ENCODE measurements at regions not wholly inside any gene's neighbourhood (a gene's known extent, or its start where the extent isn't known, plus 50 kb on each side); places are given as distances from the start of the nearest gene placed in this dataset.
"Not testable (repeated sequence)": the region's sequence is repeated elsewhere in the genome, so short reads cannot be mapped to it uniquely, and the experiment has no call there.

DNA sequence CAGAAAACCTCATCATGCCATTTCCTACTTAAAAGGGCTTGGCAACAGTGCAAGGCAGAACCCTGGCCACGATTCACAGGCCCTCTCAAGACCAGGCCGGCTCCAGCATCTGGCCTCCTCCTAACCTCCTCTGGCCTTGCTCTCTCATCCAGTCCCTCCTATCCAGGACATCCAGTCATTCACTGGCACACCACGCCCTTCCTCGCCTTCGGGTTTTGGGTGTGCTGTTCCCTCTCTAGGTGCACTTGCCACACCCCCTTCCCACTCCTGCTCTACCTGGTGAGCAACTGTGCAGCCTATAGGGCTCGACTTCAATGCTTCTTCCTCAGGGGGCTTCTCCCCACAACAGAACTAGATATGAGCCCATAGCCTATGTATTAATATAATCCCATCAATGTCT lies 317.1 kb downstream of the ARRDC4 start:
- no peak for DNase-seq (ENCODE audit: low spot score)

DNA sequence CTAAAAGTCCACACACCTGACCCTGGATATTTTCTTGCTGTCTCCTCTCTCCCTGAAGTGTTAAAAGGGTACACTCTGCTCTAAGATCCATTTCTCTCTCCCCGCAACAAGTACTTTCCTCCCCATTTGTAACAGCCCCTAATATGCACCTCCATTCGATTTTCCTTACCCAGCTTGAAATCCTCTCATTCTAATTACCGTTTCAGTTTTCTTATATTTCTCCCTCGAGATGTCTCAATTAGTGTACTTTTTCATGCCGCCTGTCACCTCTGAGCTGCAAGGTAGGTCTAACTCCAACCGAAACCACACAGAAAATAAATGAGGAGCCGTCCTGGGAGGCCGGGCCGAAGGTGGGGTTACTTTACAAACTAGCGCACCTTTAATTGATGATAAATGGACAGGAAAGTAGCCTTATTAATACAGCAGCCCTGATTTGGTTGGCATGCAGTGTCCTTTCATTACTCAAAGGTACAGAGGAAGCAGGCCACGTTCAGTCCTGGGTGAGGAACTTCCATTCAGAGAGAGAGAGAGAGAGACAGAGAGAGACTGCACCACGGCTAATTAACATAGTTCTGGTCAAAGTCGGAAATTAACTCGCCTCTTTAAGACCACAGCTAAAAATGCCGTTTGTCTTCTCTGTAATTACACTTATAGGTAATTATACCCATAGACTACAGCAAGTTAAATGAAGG lies 319.9 kb downstream of the ARRDC4 start:
- no peak for DNase-seq (ENCODE audit: low spot score)

DNA sequence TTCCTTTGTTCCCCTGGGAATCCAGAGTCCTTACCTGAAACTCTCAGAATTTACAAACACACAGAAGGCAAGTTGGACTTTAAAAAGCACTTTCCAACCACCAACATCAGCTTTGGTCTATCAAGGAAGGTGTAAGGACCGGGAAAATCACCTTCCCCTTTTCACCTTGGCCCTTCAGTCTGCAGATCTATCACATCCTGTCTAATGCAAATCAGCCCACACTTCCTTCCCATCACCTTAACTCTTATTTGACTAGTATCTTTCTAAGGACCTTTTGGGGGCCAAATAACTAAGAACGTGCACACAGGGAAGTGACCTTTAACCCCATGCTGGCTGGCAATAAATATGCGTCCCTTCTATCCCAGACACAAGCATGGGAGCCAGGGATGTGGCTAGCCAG lies 320.6 kb downstream of the ARRDC4 start:
- DNase-seq (ENCODE audit: low spot score): no peak

DNA sequence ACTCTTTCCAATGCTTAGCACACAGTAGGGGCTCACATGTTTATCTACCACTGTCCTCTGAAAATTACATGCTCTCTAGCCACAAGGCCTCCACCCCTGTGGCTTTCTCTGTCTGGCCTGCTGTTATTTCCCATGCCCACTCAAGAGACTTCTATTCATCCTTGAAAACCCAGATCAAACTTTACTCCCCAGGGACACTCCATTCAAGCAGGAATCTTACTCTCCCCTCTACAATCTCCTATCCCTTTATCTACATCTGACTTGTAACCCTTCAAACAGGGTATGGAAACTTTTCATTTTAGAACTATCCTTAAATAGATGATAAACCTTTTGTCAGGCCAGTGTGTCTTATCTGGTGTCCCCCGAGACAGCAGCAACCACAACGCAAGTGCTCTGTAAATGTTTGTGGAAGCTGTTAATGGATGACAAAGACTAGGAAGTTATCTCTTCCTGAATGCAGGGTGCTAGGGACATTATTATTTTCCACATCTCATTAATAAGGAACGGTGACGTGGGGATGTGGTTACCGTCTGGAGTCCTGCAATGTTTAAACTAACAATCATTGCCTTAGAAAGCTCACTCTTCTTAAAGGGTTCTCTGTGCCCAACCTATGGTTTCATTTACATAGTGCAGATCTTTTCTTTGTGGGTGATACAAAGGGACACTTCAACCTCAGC lies 322.3 kb downstream of the ARRDC4 start:
- no peak for DNase-seq (ENCODE audit: low spot score)

DNA sequence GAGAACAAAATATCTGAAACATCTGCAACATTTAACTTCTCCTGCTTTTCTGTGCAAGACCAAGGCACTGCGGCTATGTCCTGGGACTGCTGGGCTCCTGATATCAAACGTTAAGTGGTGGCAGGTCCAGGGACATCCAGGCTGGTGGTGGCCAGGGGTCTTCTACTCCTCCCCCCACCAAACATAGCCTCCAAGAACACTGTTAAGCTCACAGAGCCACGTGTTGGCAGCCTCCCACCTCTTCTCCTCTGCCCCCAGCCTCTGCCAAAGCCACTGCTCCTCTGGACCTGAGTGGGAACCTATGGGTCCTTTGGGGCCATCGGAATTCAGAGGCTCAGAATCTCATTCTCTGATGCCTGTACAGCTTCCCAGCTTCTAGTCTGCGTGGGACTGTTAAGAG lies 325.7 kb downstream of the ARRDC4 start:
- no peak for DNase-seq (ENCODE audit: low spot score)

DNA sequence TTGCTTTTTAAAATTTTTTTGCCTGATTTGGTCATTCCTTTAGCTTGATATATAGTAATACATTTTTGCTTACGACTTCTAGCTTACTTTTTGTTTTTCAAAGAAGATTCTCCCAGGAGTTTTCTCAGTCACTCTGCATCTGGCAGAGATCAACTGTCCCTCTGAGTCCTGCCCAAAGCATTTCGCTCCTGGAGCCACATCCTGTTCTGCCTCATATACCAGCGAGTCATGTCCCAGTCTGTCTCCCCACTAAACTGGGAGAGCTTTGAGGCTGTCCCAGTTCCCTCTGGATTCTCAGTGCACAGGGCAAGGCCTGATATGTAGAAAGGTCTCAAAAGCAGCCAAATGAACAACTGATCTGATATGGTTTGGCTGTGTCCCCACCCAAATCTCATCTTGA lies 326.3 kb downstream of the ARRDC4 start:
- DNase-seq (ENCODE audit: low spot score): no peak

DNA sequence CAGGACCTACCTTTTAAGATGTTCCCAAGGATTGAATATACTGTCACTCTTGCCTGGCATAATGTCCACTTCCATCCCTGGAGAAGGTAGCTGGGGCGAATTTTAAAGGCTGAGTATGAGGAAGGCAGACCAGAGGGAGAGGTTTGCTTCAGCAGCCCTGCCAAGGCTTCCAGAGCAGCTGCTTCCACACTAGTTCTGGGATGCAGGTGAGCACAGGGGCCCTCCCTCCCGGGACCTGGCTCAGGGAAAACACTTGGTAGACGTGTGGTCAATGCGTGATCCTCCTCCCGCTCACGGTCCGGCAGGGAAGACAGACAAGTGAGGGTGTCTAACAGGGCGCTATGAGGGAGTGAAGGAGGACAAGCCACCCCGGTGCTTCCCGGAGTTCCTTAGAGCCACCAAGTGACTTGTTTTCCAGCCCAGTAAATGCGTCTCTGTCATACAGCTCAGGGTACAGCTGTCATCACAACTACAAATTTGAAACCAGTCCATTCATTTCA lies 327.6 kb downstream of the ARRDC4 start:
- no peak for DNase-seq (ENCODE audit: low spot score)

DNA sequence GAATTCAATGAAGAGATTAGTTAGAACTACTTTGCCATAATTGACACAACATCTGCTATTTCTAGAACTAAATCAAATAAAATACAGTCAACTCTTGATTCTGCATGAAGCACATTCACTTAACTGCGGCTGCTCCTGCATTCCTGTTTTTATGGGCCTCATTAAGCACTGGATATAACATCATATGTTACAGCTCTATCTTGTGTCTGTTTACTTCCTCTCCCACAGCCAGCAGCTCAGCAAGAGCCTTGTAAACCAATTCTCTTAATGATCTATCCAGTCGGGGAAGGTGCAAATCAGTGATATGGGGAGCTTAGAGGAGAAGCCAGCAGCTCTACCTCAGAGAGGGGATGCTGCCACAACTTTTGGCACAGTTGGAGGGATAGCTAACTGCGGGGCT lies 329.2 kb downstream of the ARRDC4 start:
- no peak for DNase-seq (ENCODE audit: low spot score)

DNA sequence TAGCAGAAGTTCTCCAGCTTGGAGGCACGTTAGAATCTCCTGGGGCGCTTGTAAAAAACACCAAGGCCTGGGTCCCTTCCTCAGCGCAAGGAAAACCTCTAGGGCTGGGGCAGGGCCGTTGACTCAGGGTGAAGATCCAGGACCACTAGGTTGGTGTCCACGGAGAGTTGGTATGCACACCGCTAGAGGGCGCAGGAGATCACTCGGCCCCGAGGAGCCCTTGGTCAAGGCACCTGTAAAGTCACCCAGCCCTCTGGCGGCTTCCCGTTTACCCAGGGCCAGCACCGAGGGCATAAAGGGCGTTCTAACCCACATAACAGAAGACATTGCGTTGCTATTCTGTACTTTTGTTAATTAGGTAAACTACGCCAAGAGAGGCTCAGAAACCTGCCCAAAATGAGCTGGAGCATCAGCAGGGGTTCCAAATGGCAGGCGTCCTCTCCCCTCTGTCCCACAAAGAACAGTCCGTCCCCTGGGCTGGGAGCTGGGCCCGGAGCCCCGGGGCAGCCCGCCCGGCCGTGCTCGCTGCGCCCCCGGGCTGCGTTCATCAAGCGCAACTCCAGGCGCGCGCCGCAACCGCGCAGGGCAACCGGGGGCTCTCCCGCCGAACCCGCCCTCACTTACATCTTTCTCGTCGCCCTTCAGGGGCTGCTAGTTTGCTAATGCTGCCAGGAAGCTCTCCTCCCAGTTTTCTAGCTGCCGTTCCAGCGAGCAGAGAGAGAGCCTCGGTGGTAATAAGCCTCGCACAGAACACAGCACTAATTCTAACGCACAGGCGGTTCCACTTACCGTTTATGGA lies 332.1 kb downstream of the ARRDC4 start:
- DNase-seq (ENCODE audit: low spot score): no peak

DNA sequence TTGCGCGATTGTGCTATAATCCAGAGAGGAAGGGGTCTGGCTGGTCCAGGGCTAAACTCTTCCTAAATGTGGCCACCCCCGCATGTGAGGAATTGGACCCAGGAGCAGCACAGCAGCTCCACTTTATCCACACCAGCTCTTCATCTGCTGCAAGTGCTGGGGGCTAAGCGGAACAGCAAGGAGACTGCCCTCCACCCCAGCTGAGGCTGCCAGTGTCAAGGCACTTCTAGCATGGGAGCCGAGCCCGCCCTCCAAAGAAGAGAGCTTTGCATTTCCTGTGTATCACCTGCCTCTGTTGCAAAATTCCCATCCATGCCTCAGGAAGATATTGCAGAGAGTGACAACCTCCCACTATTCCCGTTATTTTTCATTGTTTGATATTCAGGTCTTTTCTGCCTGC lies 333.6 kb downstream of the ARRDC4 start:
- no peak for DNase-seq (ENCODE audit: low spot score)

DNA sequence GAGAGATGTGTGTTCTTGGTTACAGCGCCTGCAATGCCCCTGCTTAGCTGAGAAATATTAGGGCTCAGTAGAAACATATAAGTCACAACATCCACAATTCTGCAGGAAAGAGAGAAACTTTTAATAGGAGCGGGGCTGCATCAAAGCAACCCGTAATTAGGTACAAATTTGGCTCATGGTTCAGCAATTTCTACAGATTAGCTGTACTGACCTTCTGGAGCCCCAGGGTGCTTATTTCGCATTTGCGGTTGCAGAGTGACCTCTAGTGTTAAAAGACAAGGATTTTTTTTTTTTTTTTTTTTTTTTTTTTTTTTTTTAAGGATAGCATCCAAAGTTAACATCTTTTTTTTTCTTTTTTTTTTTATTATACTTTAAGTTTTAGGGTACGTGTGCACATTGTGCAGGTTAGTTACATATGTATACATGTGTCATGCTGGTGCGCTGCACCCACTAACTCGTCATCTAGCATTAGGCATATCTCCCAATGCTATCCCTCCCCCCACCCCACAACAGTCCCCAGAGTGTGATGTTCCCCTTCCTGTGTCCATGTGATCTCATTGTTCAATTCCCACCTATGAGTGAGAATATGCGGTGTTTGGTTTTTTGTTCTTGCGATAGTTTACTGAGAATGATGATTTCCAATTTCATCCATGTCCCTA lies 334.7 kb downstream of the ARRDC4 start:
- not testable (repeated sequence) for DNase-seq (ENCODE audit: low spot score)

DNA sequence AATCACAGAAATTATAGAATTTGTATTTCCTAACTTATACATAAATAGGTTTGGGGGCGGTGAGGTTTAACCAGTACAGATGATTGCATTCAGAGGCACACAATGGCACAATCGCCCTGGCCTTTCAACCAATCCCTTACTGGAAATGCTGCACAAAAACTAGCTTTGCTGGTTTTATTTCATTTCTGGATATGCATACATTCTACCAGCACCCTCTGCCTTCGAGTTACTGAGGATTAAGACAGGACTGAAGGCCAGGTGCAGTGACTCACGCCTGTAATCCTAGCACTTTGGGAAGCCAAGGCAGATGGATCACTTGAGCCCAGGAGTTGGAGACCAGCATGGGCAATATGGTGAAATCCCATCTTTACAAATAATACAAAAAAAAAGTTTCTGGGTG lies 336.1 kb downstream of the ARRDC4 start:
- DNase-seq (ENCODE audit: low spot score): no peak

DNA sequence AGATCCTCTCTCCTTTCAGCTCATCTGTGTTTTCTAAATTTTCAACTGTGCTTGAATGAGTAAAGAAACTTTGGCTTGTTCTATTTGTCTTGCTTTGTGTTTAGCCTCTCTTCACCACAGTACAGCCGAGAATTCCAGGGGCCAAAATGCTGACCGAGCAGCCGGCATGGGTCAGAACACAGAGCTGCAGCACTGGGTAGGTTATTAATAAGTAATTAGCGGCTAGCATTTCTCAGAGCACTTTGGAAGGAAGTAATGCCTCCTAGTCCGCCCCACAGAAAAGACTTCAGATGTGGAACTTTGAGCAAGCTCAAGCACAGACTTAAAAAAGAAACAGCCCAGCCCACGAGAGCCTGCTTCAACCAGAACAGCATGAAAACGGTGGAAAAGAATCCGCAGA lies 343.9 kb downstream of the ARRDC4 start:
- no peak for DNase-seq (ENCODE audit: low spot score)

DNA sequence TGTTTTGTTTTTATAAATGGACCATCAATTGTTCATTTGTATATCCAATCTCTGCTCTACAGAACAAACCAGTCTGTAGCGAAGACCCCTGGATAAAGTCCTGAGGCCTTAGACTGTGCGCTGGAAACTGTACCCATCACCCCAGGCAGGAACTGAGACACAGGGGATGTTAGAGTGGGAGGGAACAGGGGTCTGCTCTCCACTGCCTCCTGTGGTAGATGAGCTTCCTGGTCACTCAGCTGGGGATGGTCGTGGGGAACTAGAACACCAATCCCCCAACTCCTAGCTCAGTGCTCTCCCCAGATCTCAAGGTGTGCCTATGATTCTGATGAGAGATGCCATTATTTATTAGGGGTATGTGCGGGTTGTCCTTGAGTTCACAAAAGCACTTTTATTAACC lies 340.2 kb upstream of the IGF1R start:
- DNase-seq (ENCODE audit: low spot score): no peak

DNA sequence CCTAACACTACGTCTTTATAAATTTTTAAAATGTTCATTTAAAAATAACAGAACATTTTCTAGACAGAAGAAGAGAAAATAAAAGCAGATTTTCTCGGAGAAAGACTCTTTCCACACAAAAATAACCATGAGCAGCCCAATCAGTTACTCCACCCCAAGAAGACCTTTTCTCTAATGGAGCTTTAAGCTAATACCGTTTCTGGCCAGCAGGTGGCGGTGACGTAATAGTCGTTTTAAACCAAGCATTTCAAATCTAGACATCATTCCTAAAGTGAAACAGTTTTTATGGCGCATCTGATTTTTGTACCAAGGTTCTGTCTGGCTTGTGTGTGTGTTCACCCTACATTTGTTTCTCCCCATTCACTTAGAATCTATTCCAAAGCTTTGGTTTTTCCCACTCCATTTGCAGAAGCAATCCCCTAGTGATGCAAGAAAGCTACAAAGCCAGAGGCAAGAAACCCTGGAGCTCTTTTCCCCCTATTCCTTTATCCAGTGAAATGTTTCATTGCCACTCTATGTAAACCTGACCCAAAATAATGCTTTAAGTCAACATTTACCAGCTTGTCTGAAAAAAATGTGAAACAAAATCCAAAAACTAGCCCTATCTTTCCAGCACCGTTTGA lies 336.7 kb upstream of the IGF1R start:
- peak; percentile 62 for DNase-seq (ENCODE audit: low spot score)

DNA sequence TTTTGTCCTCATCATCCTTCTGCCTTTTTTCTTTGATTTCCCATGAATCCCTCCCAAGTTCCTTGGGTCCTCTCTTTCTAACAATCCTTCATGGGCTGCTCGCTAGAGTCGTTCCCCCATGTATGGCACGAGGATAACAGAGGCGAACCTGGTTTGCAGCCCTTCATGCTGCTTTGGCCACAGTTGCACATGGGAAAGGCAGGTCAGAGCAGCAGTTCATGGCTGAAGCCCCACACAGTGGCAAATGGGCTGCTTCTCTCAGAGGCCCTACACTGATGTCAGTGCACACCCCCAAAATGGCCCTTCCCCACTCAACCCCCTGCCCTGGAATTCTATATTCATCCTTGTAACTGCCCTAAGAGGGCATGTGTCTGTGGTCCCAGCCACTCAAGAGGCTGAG lies 335.4 kb upstream of the IGF1R start:
- DNase-seq (ENCODE audit: low spot score): no peak

DNA sequence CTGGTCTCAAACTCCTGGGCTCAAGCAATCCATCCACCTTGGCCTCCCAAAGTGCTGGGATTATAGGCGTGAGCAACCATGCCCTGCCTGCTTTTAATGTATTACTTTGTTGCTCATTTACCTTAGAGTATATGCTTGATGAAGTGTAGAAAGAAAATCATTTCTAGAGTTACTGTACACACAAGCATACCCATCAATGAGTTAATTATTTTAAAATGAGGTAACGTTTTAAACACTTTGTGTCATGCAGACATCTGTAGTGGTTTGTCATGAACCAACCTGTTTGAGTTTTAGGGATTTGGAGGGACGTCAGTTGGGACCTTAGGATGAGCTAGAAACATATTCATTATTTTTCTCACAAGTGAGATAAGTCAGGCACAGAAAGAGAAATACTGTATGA lies 332.4 kb upstream of the IGF1R start:
- no peak for DNase-seq (ENCODE audit: low spot score)

DNA sequence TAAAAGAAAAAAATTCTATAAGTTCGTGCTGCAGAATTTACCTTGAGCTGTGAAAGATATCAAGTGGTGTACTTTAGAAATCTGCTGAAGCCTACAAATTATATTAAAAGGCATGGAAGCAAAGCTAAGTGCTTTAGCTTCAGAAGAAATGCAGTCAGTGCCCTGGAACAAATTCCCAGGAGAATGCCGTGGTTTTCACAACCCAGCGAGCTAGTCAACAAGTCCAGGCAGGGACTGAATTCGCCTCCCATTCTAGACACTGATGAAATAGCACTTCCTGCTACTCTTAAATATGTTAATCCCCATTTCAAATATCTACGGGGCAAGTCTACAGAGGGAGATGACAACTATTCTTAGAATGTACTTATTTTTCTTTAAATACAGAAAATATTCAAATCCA lies 326.4 kb upstream of the IGF1R start:
- DNase-seq (ENCODE audit: low spot score): no peak

DNA sequence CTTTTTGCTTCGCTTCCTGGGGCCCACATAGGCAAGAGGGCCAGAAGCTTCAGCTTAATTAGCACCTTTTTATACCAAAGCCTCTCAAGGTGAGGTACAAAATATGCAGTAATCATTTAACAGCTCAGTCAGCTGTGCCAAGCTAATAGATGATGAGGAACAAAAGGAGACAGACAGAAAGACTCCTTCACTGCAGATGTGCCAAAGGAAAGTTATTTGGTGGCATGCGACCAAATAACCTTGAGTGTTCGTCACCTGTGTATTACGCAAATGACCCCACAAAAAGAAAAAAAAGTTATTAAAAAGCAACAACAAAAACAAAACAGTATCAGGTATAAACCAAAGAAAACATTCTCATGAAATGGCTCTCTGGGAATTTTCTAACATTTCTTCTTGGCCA lies 325.8 kb upstream of the IGF1R start:
- DNase-seq (ENCODE audit: low spot score): no peak

DNA sequence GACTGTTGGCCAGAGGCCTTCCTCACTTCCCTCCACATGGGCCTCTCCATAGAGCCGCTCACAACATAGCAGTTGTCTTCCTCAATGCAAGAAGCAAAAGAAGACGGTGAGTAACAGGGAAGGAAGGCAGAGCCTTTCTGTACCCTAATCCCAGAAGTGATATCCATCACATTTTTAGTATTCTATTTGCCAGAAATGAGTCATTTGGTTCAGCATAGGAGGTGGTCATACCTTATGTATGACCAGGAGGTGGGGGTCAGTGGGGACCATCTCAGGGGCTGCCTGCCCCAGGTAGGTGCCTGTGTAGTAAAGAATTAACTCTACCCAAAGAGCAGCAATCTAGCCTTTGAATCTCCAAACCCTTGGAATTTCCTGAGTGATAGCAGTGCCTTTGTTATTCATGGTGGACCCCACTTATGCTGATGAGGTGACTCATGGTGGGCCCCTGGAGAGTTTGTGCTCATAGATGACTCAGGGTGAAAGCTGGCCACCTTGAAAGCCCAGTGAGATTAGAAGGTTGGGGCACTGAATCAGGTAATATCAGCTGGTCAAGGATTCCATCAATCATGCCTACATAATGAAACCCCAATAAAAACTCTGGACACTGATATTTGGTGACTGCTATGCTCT lies 323.9 kb upstream of the IGF1R start:
- DNase-seq (ENCODE audit: low spot score): no peak

DNA sequence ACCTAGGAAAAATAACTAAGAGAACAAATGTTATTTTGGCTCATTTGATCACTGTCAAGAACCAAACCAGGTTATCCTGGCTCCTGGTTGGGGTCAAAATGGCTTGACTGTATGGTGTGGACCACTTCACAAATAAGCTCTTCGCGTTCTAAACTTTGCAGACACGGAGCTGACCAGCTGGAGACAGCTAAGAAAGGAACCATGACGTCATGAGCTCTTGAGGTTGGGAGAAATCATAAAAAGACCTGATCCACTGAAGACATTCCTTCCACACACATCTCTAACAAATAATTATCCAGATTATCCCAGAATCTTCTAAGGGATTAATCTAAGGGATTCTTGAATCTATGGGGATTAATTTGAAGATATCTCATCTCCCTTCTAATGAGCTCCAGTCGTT lies 321.5 kb upstream of the IGF1R start:
- no peak for DNase-seq (ENCODE audit: low spot score)

DNA sequence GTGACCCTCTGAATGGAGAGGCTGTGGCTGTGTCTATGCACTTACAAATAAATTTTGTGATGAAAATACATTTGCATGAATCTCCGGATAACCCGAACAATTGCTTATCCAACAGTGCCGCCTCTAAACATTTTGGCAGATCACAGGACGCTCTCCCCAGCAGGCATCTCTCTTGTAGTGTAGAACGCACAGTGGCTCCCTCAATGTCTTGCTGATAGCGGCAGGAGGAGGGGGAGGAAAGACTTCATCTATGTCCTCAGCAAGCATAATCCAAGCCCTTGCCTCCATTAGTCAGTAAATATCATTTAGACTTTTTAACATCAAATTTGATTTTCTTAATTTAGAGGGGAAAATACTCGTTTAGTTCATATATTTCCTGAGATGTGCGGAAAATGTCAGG lies 318.1 kb upstream of the IGF1R start:
- no peak for DNase-seq (ENCODE audit: low spot score)

Measured in putamen (tissue), 1 donor.